Stomach (tissue), 4 donors: ENCODE measurements at regions not wholly inside any gene's neighbourhood (a gene's known extent, or its start where the extent isn't known, plus 50 kb on each side); places are given as distances from the start of the nearest gene placed in this dataset.

Source experiments
- CTCF ChIP-seq, 7 experiments: fragments of 450-650 bp in 4 of 7; fragments of 200-600 bp in 3 of 7; sonication (generic) in 3 of 7; IDR thresholded peaks; one replicate each; pipeline ENCODE4 v1.5.1; 2016 to 2019; ENCODE audit warnings: antibody characterized with exemption in 7 of 7, control low read depth in 2 of 7, mild to moderate bottlenecking in 1 of 7
- EP300 ChIP-seq: sonication (generic); formaldehyde crosslinking; IDR thresholded peaks from one replicate; pipeline ENCODE4 v1.6.1; 2017; ENCODE audit warnings: antibody characterized with exemption
- POLR2AphosphoS5 ChIP-seq, 3 donors: sonication (generic); formaldehyde crosslinking; IDR thresholded peaks; one replicate each; pipeline ENCODE4 v1.6.1; 2016; ENCODE audit warnings: antibody characterized with exemption in 3 of 3

- no peak for TF ChIP-seq EP300
- TF ChIP-seq CTCF (IDR thresholded peaks at IDR 0.05), result no peak
- no peak for TF ChIP-seq POLR2AphosphoS5 (IDR thresholded peaks at IDR 0.05)
Observed at GRCh38 chr12:65754744-65755595, 69.3 kb upstream of the HMGA2 start.
